ENCODE measurements at regions not wholly inside any gene's neighbourhood (a gene's known extent, or its start where the extent isn't known, plus 50 kb on each side); places are given as distances from the start of the nearest gene placed in this dataset.
"Not testable (repeated sequence)": the region's sequence is repeated elsewhere in the genome, so short reads cannot be mapped to it uniquely, and the experiment has no call there.

GRCh38 chr18:64392202-64392601 is 243.3 kb upstream of the LINC00305 start:
- CTCF ChIA-PET: interaction anchor here (0.7 kb wide), 1 partner anchor 17 kb away, joined by 3 read pairs; no protein-coding TSS in a partner anchor
- POLR2A ChIA-PET: no interaction called here

- ChIA-PET POLR2A (no interaction called here), CTCF (no interaction called here)
These were observed 235.2 kb upstream of the LINC00305 start for GRCh38 chr18:64384101-64384500.

- CTCF ChIA-PET: no interaction called here
- POLR2A ChIA-PET: no interaction called here
These were observed 231.2 kb upstream of the LINC00305 start for GRCh38 chr18:64380117-64380516.

- CTCF ChIA-PET: no interaction called here
- POLR2A ChIA-PET: no interaction called here
These were observed 230.8 kb upstream of the LINC00305 start for GRCh38 chr18:64379662-64380061.

- ChIA-PET POLR2A (no interaction called here), CTCF (no interaction called here)
These were observed 228.6 kb upstream of the LINC00305 start for GRCh38 chr18:64377446-64377845.

GRCh38 chr18:64372850-64373249 is 224.0 kb upstream of the LINC00305 start:
- POLR2A ChIA-PET: no interaction called here

GRCh38 chr18:64369830-64370440 is 221.0 kb upstream of the LINC00305 start:
- POLR2A ChIA-PET, CTCF ChIA-PET: not testable (repeated sequence)

More at GRCh38 chr18:64372850-64373249, 224.0 kb upstream of the LINC00305 start:
- CTCF ChIA-PET: no interaction called here

GRCh38 chr18:64365106-64365505 is 216.2 kb upstream of the LINC00305 start:
- POLR2A ChIA-PET: no interaction called here
- CTCF ChIA-PET: no interaction called here

GRCh38 chr18:64337673-64338072 is 188.8 kb upstream of the LINC00305 start:
- CTCF ChIA-PET: no interaction called here
- POLR2A ChIA-PET: no interaction called here

- ChIA-PET CTCF (no interaction called here), POLR2A (no interaction called here)
These were observed 188.1 kb upstream of the LINC00305 start for GRCh38 chr18:64337018-64337417.

GRCh38 chr18:64334748-64335147 is 185.9 kb upstream of the LINC00305 start:
- CTCF ChIA-PET: no interaction called here
- POLR2A ChIA-PET: no interaction called here

- ChIA-PET CTCF (no interaction called here), POLR2A (no interaction called here)
These were observed 184.7 kb upstream of the LINC00305 start for GRCh38 chr18:64333584-64333983.

- ChIA-PET CTCF (no interaction called here), POLR2A (no interaction called here)
These were observed 183.9 kb upstream of the LINC00305 start for GRCh38 chr18:64332835-64333234.

GRCh38 chr18:64331419-64331818 is 182.5 kb upstream of the LINC00305 start:
- ChIA-PET CTCF (no interaction called here), POLR2A (no interaction called here)

GRCh38 chr18:64330931-64331330 is 182.0 kb upstream of the LINC00305 start:
- ChIA-PET CTCF (no interaction called here), POLR2A (no interaction called here)

- ChIA-PET CTCF (no interaction called here), POLR2A (no interaction called here)
These were observed 181.3 kb upstream of the LINC00305 start for GRCh38 chr18:64330161-64330560.

- ChIA-PET POLR2A (no interaction called here), CTCF (no interaction called here)
These were observed 173.3 kb upstream of the LINC00305 start for GRCh38 chr18:64322189-64322588.

GRCh38 chr18:64318547-64318946 is 169.7 kb upstream of the LINC00305 start:
- ChIA-PET CTCF (no interaction called here), POLR2A (no interaction called here)

- ChIA-PET POLR2A (no interaction called here), CTCF (no interaction called here)
These were observed 163.0 kb upstream of the LINC00305 start for GRCh38 chr18:64311859-64312258.

- CTCF ChIA-PET: no interaction called here
- POLR2A ChIA-PET: no interaction called here
These were observed 147.0 kb upstream of the LINC00305 start for GRCh38 chr18:64295839-64296238.

GRCh38 chr18:64294967-64295366 is 146.1 kb upstream of the LINC00305 start:
- POLR2A ChIA-PET: no interaction called here
- CTCF ChIA-PET: no interaction called here

GRCh38 chr18:64288432-64288831 is 139.5 kb upstream of the LINC00305 start:
- CTCF ChIA-PET: no interaction called here
- POLR2A ChIA-PET: no interaction called here

- POLR2A ChIA-PET: no interaction called here
These were observed 139.0 kb upstream of the LINC00305 start for GRCh38 chr18:64287926-64288325.

More at GRCh38 chr18:64287926-64288325, 139.0 kb upstream of the LINC00305 start:
- CTCF ChIA-PET: no interaction called here

Data from activated CD8-positive, alpha-beta memory T cell treated with anti-CD3 and anti-CD28 coated beads for 36 hours (primary cell).